Neural crest cell (in vitro differentiated cells): ENCODE measurements at regions not wholly inside any gene's neighbourhood (a gene's known extent, or its start where the extent isn't known, plus 50 kb on each side); places are given as distances from the start of the nearest gene placed in this dataset.

ENCODE experiments used
- DNase-seq: peaks from one replicate; pipeline ENCODE4 v3.0.0; 2021; ENCODE audit warnings: low read depth, mixed read lengths, low spot score
- H3K27ac Mint-ChIP-seq: one replicate; pipeline ENCODE4 v1.8.0; 2021; ENCODE audit warnings: mild to moderate bottlenecking, mixed read lengths; ENCODE audit not compliant: unreplicated experiment
- H3K27me3 Mint-ChIP-seq: 2 replicates; pipeline ENCODE4 v1.8.0; 2021; ENCODE audit warnings: low read depth, mild to moderate bottlenecking, mixed read lengths
- H3K36me3 Mint-ChIP-seq: 2 replicates; pipeline ENCODE4 v1.8.0; 2021; ENCODE audit warnings: low read depth, mild to moderate bottlenecking, mixed read lengths
- H3K4me1 Mint-ChIP-seq: 2 replicates; pipeline ENCODE4 v1.8.0; 2021; ENCODE audit warnings: mixed read lengths
- H3K4me3 Mint-ChIP-seq: one replicate; pipeline ENCODE4 v1.8.0; 2021; ENCODE audit warnings: mild to moderate bottlenecking, mixed read lengths
- H3K9me3 Mint-ChIP-seq: 2 replicates; pipeline ENCODE4 v1.8.0; 2021; ENCODE audit warnings: mixed read lengths
- TF ChIP-seq, protein P1 (sequence below): fragments of 200-600 bp; sonication (generic); conservative IDR thresholded peaks from 2 replicates; pipeline ENCODE4 v1.5.0; 2021; ENCODE audit warnings: antibody characterized with exemption, mild to moderate bottlenecking

DNA sequence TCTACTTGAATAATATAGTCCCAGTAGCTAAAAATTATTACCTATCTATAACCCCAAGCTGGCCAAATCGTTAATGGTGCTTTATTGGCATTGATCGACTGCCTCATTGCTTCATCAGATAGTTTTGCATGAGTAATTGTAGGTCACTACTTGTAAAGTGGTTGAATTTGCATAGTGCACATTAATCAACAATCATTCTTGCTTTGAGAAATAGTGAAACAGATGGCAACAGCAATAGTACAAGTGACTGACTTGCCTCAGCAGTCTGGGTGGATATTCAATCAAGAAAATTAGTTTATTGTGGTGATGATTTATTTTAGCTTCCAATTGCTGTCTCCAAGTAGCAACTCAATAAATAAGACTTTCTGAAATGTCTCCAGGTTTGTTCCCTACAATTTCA, 117.8 kb upstream of the NRXN1 start:
- peaks cover 5% of the 10 kb centered on the region for H3K36me3 Mint-ChIP-seq
- H3K27ac Mint-ChIP-seq = no peak overlapping the region
- no peaks in the 10 kb centered on the region for H3K27me3 Mint-ChIP-seq
- TF ChIP-seq, protein P1, sequence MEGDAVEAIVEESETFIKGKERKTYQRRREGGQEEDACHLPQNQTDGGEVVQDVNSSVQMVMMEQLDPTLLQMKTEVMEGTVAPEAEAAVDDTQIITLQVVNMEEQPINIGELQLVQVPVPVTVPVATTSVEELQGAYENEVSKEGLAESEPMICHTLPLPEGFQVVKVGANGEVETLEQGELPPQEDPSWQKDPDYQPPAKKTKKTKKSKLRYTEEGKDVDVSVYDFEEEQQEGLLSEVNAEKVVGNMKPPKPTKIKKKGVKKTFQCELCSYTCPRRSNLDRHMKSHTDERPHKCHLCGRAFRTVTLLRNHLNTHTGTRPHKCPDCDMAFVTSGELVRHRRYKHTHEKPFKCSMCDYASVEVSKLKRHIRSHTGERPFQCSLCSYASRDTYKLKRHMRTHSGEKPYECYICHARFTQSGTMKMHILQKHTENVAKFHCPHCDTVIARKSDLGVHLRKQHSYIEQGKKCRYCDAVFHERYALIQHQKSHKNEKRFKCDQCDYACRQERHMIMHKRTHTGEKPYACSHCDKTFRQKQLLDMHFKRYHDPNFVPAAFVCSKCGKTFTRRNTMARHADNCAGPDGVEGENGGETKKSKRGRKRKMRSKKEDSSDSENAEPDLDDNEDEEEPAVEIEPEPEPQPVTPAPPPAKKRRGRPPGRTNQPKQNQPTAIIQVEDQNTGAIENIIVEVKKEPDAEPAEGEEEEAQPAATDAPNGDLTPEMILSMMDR = no peak
- DNase-seq = no peak
- H3K4me3 Mint-ChIP-seq = no peak overlapping the region
- H3K4me1 Mint-ChIP-seq = no peaks in the 10 kb centered on the region
- peaks cover 4% of the 10 kb centered on the region for H3K9me3 Mint-ChIP-seq

DNA sequence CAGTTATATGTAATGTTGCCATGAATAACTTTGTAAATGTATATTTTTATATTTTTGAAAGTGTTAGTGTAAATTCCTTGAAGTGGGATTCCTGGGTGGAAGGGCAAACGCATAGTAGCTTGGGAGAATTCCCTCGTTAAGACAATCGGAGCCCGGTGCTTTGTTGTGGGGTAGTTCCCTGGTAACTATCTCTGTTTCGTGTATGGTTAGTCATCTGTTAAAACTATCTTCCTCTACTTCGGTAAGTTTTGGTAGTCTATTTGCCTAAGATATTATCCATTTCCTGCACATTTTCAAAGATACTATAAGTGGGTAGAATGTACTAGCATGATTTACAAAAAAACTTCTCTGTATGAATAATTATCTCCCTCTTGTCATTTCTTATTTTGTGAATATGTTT, 113.8 kb upstream of the NRXN1 start:
- TF ChIP-seq, protein P1 = no peak
- no peaks in the 10 kb centered on the region for H3K27me3 Mint-ChIP-seq
- no peaks in the 10 kb centered on the region for H3K4me1 Mint-ChIP-seq
- no peaks in the 10 kb centered on the region for H3K9me3 Mint-ChIP-seq
- H3K27ac Mint-ChIP-seq = no peak overlapping the region
- H3K4me3 Mint-ChIP-seq = no peak overlapping the region
- DNase-seq = no peak
- H3K36me3 Mint-ChIP-seq = peaks cover 5% of the 10 kb centered on the region

DNA sequence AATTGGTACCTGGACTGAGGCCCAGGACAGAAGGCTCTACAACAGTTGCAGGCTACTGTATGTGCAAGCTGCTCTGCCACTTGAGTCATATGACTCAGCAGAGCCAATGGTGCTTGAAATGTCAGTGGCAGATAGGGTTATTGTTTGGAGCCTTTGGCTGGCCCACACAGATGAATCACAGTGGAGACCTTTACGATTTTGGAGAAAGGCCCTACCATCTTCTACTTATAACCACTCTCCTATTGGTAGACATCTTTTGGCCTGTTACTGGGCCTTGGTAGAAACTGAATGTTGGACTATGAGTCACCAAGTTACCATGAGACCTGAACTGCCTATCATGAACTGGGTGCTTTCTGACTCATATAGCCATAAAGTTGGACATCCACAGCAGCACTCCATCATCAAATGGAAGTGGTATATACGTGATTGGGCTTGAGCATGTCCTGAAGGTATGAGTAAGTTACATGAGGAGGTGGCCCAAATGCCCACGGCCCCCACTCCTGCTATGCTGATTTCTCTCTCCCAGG, 88.9 kb upstream of the NRXN1 start:
- no peaks in the 10 kb centered on the region for H3K36me3 Mint-ChIP-seq
- TF ChIP-seq, protein P1 = no peak
- no peaks in the 10 kb centered on the region for H3K4me1 Mint-ChIP-seq

DNA sequence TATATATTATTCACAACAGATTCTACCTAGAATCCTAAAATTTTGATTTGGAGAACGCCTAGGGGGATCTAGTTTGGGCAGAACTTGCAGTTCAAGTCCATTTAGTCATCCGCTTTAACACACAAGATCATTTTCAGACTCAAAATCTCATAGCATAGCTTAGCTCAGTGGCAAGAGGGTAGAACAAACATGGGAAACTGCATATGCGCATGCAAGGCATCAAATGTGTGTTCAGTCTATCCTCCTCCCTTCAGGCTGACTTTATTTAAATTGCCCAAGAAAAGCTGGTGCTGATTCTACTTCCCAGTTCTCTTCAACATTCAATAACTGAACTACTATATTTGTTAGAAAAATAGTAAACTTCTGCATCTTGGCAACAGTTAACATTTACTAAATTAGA, 79.6 kb upstream of the NRXN1 start:
- Mint-ChIP-seq H3K27ac (no peak overlapping the region), H3K27me3 (no peaks in the 10 kb centered on the region), H3K4me1 (no peaks in the 10 kb centered on the region), H3K9me3 (no peaks in the 10 kb centered on the region), H3K36me3 (no peaks in the 10 kb centered on the region), H3K4me3 (no peak overlapping the region)
- TF ChIP-seq, protein P1 = no peak
- DNase-seq = no peak

More for the DNA sequence above, 88.9 kb upstream of the NRXN1 start:
- Mint-ChIP-seq H3K4me3 (no peak overlapping the region), H3K27ac (no peak overlapping the region), H3K27me3 (no peaks in the 10 kb centered on the region), H3K9me3 (peaks cover 2% of the 10 kb centered on the region)
- DNase-seq = no peak

DNA sequence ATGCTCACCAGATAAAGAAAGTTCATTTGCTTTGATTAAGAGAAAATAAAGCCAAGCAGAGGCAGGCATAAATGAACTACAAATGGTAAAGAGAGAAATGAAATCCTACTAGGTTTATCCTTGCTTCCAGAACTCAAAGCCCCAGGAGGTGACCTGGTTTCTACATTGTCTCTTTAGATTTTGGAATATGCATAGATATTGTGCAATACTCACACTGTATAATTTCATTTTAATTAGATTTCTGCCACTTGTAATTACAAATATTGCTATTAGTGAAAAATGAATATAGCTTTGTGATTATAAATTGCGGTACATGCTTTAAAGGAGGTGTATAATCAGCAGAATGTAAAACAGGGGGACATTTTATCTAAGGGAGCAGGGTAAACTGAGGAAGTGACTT, 76.9 kb upstream of the NRXN1 start:
- Mint-ChIP-seq H3K4me1 (peaks cover under 1% of the 10 kb centered on the region), H3K4me3 (no peak overlapping the region), H3K27ac (no peak overlapping the region), H3K36me3 (no peaks in the 10 kb centered on the region), H3K27me3 (no peaks in the 10 kb centered on the region), H3K9me3 (no peaks in the 10 kb centered on the region)
- DNase-seq = no peak
- TF ChIP-seq, protein P1 = no peak

DNA sequence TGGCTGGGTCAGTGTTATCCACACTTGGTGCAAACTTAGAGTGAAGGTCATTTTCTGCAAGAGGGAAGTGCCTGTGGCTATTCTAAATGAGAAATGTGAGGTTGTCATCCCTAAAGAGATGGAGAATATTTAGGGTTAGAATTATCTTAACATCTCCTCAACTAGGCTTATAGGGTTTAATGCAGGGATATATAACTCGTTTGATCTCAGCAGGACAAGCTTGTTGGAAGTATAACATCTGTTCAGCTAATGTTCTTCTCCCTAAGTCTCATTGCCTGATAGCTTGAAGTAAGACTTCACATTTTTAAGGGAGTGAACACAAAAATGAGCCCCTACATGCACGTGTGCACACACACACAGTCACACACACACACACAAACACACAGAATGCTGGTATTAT, 75.9 kb upstream of the NRXN1 start:
- Mint-ChIP-seq H3K27me3 (no peaks in the 10 kb centered on the region), H3K36me3 (no peaks in the 10 kb centered on the region), H3K9me3 (no peaks in the 10 kb centered on the region), H3K27ac (no peak overlapping the region), H3K4me1 (peaks cover 10% of the 10 kb centered on the region), H3K4me3 (no peak overlapping the region)
- TF ChIP-seq, protein P1 = no peak
- DNase-seq = no peak
